ENCODE measurements at regions not wholly inside any gene's neighbourhood (a gene's known extent, or its start where the extent isn't known, plus 50 kb on each side); places are given as distances from the start of the nearest gene placed in this dataset.
"Not testable (repeated sequence)": the region's sequence is repeated elsewhere in the genome, so short reads cannot be mapped to it uniquely, and the experiment has no call there.

DNA sequence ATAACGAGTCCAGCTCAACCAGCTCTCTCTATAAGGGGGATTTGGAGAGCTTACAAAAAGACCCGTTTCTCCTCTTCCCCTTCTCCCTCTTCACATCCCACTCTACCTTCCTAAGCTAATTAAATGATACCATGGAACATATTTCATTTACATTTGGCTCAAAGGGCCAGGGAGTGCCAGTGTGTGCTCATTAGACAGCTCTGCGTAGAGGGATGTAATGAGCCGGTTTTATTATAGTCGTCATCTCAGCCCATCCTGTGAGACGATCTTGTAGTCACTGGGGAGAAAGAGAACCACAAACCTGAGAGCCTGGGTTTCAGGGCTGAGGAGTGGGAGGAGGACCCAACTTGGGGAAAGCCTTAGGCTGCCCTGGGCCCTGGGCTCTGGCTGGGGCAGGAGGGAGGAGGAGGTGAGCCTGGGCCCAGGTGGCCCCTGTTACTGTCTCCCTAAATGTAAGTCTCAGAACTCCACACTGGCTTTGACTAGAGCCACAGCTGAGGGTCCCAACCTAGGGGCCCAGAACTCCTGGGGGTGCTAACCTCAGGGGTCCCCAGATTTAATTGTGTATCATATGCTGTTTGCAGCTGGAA, 354.6 kb downstream of the MATN1 start:
- FAIRE-seq (no peak), DNase-seq (ENCODE audit: low spot score) (no peak)

- DNase-seq (ENCODE audit: low spot score) (no peak), FAIRE-seq (no peak)
Observed at GRCh38 chr1:30366911-30367310, 356.5 kb downstream of the MATN1 start.

- no peak for FAIRE-seq
- no peak for DNase-seq (ENCODE audit: low spot score)
Observed at GRCh38 chr1:30366199-30366598, 357.2 kb downstream of the MATN1 start.

DNA sequence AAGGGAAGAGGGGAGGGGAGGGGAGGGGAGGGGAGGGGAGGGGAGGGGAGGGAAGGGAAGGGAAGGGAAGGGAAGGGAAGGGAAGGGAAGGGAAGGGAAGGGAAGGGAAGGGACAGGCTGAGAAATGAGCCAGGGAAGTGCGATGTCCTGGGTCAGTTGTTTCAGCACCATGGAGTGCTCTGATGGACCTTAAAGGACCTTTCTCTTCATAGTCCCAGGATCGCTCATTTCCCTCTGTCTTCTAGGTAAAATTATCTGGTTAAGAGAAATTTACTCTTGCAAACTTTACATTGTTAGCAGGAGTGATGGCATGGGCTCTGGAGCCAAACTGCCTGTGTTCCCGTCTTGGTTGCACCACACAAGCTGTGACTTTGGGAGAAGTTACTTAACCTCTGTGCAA, 357.8 kb downstream of the MATN1 start:
- DNase-seq (ENCODE audit: low spot score) (no peak), FAIRE-seq (no peak)

- DNase-seq (ENCODE audit: low spot score): no peak
- no peak for FAIRE-seq
Observed at GRCh38 chr1:30363031-30363430, 360.4 kb downstream of the MATN1 start.

DNA sequence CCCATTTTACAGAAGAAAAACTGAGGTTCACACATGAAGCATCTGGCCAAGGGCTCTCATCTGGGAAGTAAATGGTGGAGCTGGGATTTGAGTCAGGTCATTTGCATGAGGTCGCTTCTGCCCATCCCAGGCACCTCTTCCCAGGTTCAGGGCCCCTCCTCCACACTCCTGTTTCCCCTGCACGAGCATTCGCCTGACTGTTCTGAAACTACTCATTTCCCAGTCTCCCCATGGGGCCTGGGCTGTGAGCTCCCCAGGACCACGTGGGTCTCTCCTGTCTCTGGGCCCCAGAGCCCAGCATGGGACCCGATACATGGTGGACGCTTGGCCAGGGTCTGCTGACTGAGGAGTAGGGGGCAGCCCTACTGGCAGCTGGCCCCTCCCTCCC, 360.8 kb downstream of the MATN1 start:
- no peak for DNase-seq (ENCODE audit: low spot score)
- FAIRE-seq: no peak

- not testable (repeated sequence) for DNase-seq (ENCODE audit: low spot score); FAIRE-seq
Observed at GRCh38 chr1:30361890-30362602, 361.3 kb downstream of the MATN1 start.

GRCh38 chr1:30360753-30361152, 362.6 kb downstream of the MATN1 start:
- no peak for FAIRE-seq
- DNase-seq (ENCODE audit: low spot score): no peak

DNA sequence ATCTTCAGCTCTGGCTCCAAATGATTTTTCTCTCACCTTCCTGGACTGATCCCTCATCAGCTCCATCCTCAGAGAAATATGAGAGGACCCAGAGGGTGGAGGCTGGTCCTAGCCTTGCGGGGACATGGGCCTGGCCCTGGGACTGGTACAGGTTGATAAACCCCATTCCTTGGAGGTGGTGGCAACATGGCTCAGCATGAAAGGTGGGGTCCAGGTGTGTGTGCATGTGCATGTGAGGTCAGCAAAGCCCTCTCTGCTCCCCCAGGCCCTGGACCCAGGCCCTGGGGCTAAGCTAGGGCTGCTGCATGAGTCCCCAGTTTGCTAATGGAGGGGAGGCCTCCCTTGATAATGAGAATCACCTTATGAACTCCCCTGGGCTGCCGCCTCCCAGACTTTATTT, 363.1 kb downstream of the MATN1 start:
- DNase-seq (ENCODE audit: low spot score) (no peak), FAIRE-seq (no peak)

DNA sequence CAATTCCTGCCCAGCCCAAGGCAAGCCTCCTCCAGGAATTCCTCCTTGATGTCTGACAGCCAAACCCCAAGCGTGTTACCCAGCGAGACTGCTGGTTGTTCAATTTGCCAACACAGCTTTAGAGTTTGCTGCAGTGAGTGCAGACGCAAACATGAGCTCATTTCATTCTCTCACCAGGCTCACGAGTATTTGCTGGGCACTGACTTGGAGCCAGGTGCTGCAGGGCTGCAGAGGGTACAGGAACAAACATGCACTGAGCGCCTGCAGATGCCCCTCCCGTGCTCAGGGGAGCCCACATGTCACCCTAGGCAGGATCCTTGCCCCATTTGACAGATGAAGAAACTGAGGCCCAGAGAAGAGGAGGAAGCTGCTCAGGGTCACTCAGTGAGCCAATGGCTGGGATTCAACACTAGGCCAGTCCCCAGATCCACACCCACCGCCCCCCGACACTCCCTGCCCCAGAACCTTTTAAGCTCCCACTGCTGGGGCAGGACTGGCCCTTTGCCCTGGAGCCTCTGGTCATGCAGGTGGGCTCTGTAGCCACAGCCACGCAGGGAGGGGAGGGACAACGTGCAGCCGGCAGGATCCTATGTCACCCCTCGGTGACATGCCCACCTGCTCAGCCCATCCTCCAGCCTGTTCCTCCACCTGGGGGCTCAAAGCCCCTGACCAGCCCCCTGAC, 363.7 kb downstream of the MATN1 start:
- no peak for FAIRE-seq
- DNase-seq (ENCODE audit: low spot score): no peak

GRCh38 chr1:30358500-30358899, 364.9 kb downstream of the MATN1 start:
- DNase-seq (ENCODE audit: low spot score) (no peak), FAIRE-seq (no peak)

DNA sequence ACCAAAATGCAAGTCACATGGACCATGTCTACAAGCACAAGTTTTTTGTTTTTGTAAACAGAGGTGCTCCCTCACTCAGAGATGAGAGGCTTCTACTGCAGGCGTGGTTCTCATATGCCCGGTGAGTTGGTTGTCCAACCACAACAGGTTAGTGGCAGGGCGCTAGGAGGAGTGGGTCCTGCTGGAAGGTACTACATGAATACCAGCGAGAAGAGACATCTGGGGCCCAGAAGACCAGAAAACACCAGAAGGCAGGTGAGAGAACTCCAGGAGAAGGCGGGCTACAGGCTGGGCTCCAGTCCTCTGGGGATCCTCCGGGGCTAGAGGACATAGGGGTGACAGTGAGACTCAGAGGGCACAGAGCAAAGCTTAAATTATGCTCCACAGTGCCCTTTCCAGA, 366.5 kb downstream of the MATN1 start:
- DNase-seq (ENCODE audit: low spot score): no peak
- FAIRE-seq: no peak

DNA sequence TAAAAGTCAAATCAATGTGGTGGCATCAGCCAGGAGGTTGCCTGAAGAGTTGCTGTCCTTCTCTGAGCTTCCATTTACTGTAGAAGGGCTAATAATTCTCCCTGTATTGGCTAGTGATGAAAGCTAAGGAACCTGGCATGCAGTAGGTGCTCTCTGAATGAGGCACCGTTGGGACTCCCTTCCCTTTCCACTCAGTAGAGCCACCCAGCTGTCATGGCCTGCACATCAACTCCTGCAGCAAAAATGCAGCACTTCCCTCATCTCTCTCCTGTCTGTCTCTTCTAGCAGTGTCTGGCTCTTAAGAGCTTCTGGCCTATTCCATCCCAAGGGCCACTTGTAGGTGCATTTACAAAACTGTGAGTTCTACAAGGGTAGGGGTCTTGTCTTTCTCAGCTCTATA, 369.0 kb downstream of the MATN1 start:
- DNase-seq (ENCODE audit: low spot score): no peak
- no peak for FAIRE-seq

DNA sequence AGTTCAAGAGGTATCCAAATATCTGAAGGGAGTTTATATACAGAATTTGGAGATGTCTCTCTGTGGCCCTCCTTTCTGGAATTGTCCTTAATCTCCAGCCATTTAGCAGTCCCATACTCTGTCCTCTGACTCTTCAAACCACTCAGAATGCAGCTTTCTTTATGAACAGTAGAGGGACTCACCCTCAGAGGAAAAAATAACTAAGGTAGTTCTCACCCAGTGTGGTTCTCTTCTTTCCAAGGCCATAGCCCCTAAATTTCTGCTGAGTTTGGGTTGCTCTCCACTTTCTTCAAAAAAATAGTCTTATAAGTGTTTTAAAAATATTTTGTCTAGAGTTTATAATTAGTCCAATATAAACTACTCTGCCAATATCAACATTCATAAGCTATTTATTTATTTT, 369.7 kb downstream of the MATN1 start:
- DNase-seq (ENCODE audit: low spot score) (no peak), FAIRE-seq (no peak)

- FAIRE-seq: no peak
- no peak for DNase-seq (ENCODE audit: low spot score)
Observed at GRCh38 chr1:30348147-30348546, 375.2 kb downstream of the MATN1 start.

- no peak for FAIRE-seq
- no peak for DNase-seq (ENCODE audit: low spot score)
Observed at GRCh38 chr1:30345491-30346130, 377.8 kb downstream of the MATN1 start.

DNA sequence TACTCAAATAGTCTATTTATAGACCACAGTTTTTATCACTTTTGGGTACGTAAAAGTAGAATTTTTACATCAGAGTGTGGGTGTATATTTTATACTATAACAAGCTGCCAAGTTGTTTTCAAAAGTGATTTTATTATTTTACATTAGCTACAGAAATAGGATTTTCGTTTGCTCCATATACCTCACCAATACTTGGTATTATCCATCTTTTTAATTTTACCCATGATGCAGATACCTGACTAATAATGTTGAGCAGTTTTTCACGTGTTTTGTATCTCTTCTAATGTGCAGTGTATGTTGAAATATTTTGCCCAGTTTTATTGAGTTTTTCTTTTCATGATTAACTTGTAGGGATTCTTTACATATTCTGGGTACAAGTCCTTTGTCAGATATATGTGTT, 379.8 kb downstream of the MATN1 start:
- no peak for FAIRE-seq
- no peak for DNase-seq (ENCODE audit: low spot score)

GRCh38 chr1:30342535-30343141, 380.7 kb downstream of the MATN1 start:
- FAIRE-seq (no peak), DNase-seq (ENCODE audit: low spot score) (no peak)

- DNase-seq (ENCODE audit: low spot score) (no peak), FAIRE-seq (no peak)
Observed at GRCh38 chr1:30340934-30341333, 382.5 kb downstream of the MATN1 start.

- no peak for DNase-seq (ENCODE audit: low spot score)
- FAIRE-seq: no peak
Observed at GRCh38 chr1:30339866-30340265, 383.5 kb downstream of the MATN1 start.

DNA sequence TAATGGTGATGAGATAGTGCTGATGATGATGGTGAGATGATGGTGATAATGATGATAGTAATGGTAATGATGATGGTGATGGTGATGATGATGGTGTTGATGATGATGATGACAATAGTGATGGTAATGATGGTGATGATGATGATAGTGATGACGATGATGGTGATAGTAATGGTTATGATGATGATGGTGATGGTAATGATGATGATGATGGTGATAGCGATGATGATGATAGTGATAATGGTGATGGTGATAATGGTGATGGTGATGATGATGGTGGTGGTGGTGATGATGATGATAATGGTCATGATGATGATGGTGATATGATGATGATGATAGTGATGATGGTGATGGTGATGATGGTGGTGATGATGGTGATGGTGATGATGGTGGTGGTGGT, 384.6 kb downstream of the MATN1 start:
- no peak for FAIRE-seq
- no peak for DNase-seq (ENCODE audit: low spot score)

DNA sequence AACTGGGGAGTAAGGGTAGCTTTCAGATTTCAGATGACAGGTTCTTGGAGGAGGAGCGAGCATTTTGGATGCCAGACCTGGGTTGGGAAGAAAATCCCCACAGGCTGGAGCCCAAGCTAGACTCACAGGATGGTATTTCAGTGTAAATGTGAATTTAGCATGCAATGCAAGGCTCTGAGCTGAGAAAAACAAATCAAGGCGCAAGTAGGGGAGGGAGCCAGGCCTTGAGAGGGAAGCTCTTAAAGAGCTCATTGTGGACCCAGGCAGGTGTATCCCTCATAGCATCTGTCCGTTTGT, 386.1 kb downstream of the MATN1 start:
- FAIRE-seq (no peak), DNase-seq (ENCODE audit: low spot score) (no peak)

All from RCC 7860 (cell line).